HepG2 (cell line): ENCODE measurements at regions not wholly inside any gene's neighbourhood (a gene's known extent, or its start where the extent isn't known, plus 50 kb on each side); places are given as distances from the start of the nearest gene placed in this dataset.

Experiments used
- ATAC-seq: fragments of 200-7000 bp; cut with Tn5 transposase; 3 replicates; pipeline ENCODE4 v1.9.1; 2020; ENCODE audit warnings: mild to moderate bottlenecking, moderate library complexity
- BruUV-seq: library from RNA; stranded (reverse); fragments of 400-500 nt; replicated peaks from 2 replicates; lab custom pipeline; 2021; lab: Mats Ljungman, UMichigan
- CTCF ChIA-PET: fragments of 300-600 bp; formaldehyde crosslinking; extraction: SDS; loops from one replicate; lab custom pipeline; 2021; ENCODE audit warnings: low total read pairs, inconsistent platforms, low intra/inter-chr PET ratio; lab: Yijun Ruan, JAX
- POLR2A ChIA-PET: fragments of 350-600 bp; sonication (Branson Sonifier 250); formaldehyde crosslinking; loops from one replicate; lab custom pipeline; 2020; ENCODE audit warnings: antibody characterized with exemption, inconsistent platforms; lab: Yijun Ruan, JAX
- DNase-seq: peaks from one replicate; pipeline ENCODE4 v3.0.0-alpha.2; 2015; ENCODE audit warnings: low spot score
- FAIRE-seq: peaks from 3 replicates; lab custom pipeline; 2011; peaks lifted over from hg19 to GRCh38; lab: Jason Lieb, UNC
- H2AFZ ChIP-seq: one replicate; pipeline ENCODE4 v1.6.1; 2011; ENCODE audit warnings: low read length, inconsistent platforms
- H3K27ac ChIP-seq: fragments of 300-600 bp; 3 replicates; pipeline ENCODE4 v1.8.0; 2011; ENCODE audit warnings: mixed run types, mild to moderate bottlenecking, mixed read lengths, low read length, inconsistent platforms; ENCODE audit not compliant: insufficient read depth; ENCODE audit errors: extremely low read length
- H3K27me3 ChIP-seq, 2 experiments: fragments of 200-600 bp in 1 of 2; 2 replicates in 1 of 2; 3 replicates in 1 of 2; pipeline versions ENCODE4 v1.6.0 to v1.8.0; 2011; ENCODE audit warnings: low read length in 2 of 2, mild to moderate bottlenecking in 2 of 2, moderate library complexity in 2 of 2, inconsistent platforms in 1 of 2; ENCODE audit not compliant: insufficient read depth in 2 of 2, control insufficient read depth in 1 of 2
- H3K36me3 ChIP-seq, 2 experiments: fragments of 200-600 bp in 1 of 2; replicated peaks in 1 of 2; 2 replicates in 1 of 2; 3 replicates in 1 of 2; pipeline versions ENCODE4 v1.5.1 to v1.8.0; 2011; ENCODE audit warnings: low read length in 2 of 2, inconsistent platforms in 1 of 2; ENCODE audit not compliant: insufficient read depth in 2 of 2, control insufficient read depth in 1 of 2
- H3K4me1 ChIP-seq: 2 replicates; pipeline ENCODE4 v1.5.1; 2012; ENCODE audit warnings: low read length, inconsistent platforms; ENCODE audit not compliant: insufficient read depth
- H3K4me2 ChIP-seq: 2 replicates; pipeline ENCODE4 v1.6.0; 2011; ENCODE audit warnings: low read depth, low read length, inconsistent platforms
- H3K4me3 ChIP-seq, 3 experiments: fragments of 200-600 bp in 1 of 3; sonication (generic), shearing (Covaris generic) in 1 of 3; replicated peaks in 1 of 3; 2 replicates each; pipeline ENCODE4 v1.5.1; 2011 to 2016; ENCODE audit warnings: low read length in 3 of 3, inconsistent platforms in 2 of 3, low read depth in 2 of 3, mild to moderate bottlenecking in 2 of 3, control low read depth in 1 of 3, mixed read lengths in 1 of 3; ENCODE audit not compliant: insufficient read depth in 1 of 3
- H3K79me2 ChIP-seq: one replicate; pipeline ENCODE4 v1.6.1; 2011; ENCODE audit warnings: low read length, inconsistent platforms; ENCODE audit not compliant: insufficient read depth
- H3K9ac ChIP-seq: 2 replicates; pipeline ENCODE4 v1.6.0; 2011; ENCODE audit warnings: mild to moderate bottlenecking, low read depth, low read length, inconsistent platforms; ENCODE audit not compliant: insufficient read depth
- H3K9me3 ChIP-seq: 2 replicates; pipeline ENCODE4 v1.5.1; 2012; ENCODE audit warnings: mild to moderate bottlenecking, low read length
- H4K20me1 ChIP-seq: 2 replicates; pipeline ENCODE4 v1.6.0; 2011; ENCODE audit warnings: inconsistent platforms, mild to moderate bottlenecking, low read length, moderate library complexity; ENCODE audit not compliant: insufficient read depth
- ADNP ChIP-seq: sonication (generic); formaldehyde crosslinking; IDR thresholded peaks from 2 replicates; pipeline ENCODE4 v1.4.0; 2020; ENCODE audit warnings: missing genetic modification reagents
- CBFB ChIP-seq: sonication (generic); formaldehyde crosslinking; IDR thresholded peaks from 2 replicates; pipeline ENCODE4 v1.4.0; 2020; ENCODE audit warnings: missing genetic modification reagents
- FIP1L1 ChIP-seq: fragments of 200-400 bp; formaldehyde crosslinking; IDR thresholded peaks from 2 replicates; pipeline ENCODE4 v1.6.1; 2018; ENCODE audit warnings: low read depth, mild to moderate bottlenecking, low read length, moderate library complexity, borderline replicate concordance; ENCODE audit not compliant: insufficient read depth
- HMG20B ChIP-seq: conservative IDR thresholded peaks from 2 replicates; pipeline ENCODE4 v1.6.1; 2016; ENCODE audit warnings: missing genetic modification reagents, missing compliant biosample characterization
- HNRNPH1 ChIP-seq: fragments of 200-400 bp; formaldehyde crosslinking; optimal IDR thresholded peaks from 2 replicates; pipeline ENCODE3; 2017; ENCODE audit warnings: mild to moderate bottlenecking, low read depth, low read length
- KLF12 ChIP-seq: sonication (generic); formaldehyde crosslinking; IDR thresholded peaks from 2 replicates; pipeline ENCODE4 v1.4.0; 2020; ENCODE audit warnings: missing genetic modification reagents, borderline replicate concordance
- NCOA5 ChIP-seq: sonication (generic); formaldehyde crosslinking; IDR thresholded peaks from 2 replicates; pipeline ENCODE4 v1.4.0; 2020; ENCODE audit warnings: missing genetic modification reagents
- PCBP2 ChIP-seq: fragments of 200-400 bp; formaldehyde crosslinking; optimal IDR thresholded peaks from 2 replicates; pipeline ENCODE3; 2018; ENCODE audit warnings: low read length, low read depth; ENCODE audit not compliant: poor library complexity, severe bottlenecking
- RARA ChIP-seq: IDR thresholded peaks from 2 replicates; pipeline ENCODE4 v1.6.1; 2016; ENCODE audit warnings: missing genetic modification reagents, missing compliant biosample characterization
- SP140L ChIP-seq: sonication (generic); formaldehyde crosslinking; IDR thresholded peaks from 2 replicates; pipeline ENCODE4 v1.4.0; 2020; ENCODE audit warnings: missing genetic modification reagents, borderline replicate concordance
- ZNF260 ChIP-seq: sonication (generic); formaldehyde crosslinking; IDR thresholded peaks from 2 replicates; pipeline ENCODE4 v1.4.0; 2020; ENCODE audit warnings: missing genetic modification reagents, low read depth, mild to moderate bottlenecking, borderline replicate concordance
- ZNF331 ChIP-seq: sonication (generic); formaldehyde crosslinking; IDR thresholded peaks from 2 replicates; pipeline ENCODE4 v1.4.0; 2020; ENCODE audit warnings: missing genetic modification reagents
- ZNF766 ChIP-seq: sonication (generic); formaldehyde crosslinking; IDR thresholded peaks from 2 replicates; pipeline ENCODE4 v1.5.0; 2020; ENCODE audit warnings: missing genetic modification reagents, borderline replicate concordance
- ZNF83 ChIP-seq: sonication (generic); formaldehyde crosslinking; IDR thresholded peaks from 2 replicates; pipeline ENCODE4 v1.4.0; 2020; ENCODE audit warnings: missing genetic modification reagents, mild to moderate bottlenecking, borderline replicate concordance
- ZNF841 ChIP-seq: sonication (generic); formaldehyde crosslinking; IDR thresholded peaks from 2 replicates; pipeline ENCODE4 v1.8.1; 2023; ENCODE audit warnings: missing genetic modification reagents, borderline replicate concordance
- WGBS: methylation state at CpG from one replicate; pipeline ENCODE4 v1.1.6; 2017; ENCODE audit warnings: low lambda C conversion rate; 5-methylcytosine and 5-hydroxymethylcytosine counted together
- in situ Hi-C: cut with HindIII; loops from 2 replicates; pipeline ENCODE4 v1.10.0; 2017; ENCODE audit warnings: low pct_unique_long_range_greater_than_20kb; ENCODE audit not compliant: extremely low pct_ligation_motif_present
- intact Hi-C: fragments of 100-400 bp; cut with micrococcal nuclease; formaldehyde crosslinking; loops from one replicate; pipeline ENCODE4 v1.10.0; 2022; ENCODE audit not compliant: unreplicated experiment
- TF ChIP-seq, protein P1 (sequence below): sonication (generic); formaldehyde crosslinking; IDR thresholded peaks from 2 replicates; pipeline ENCODE4 v1.8.0; 2022; ENCODE audit warnings: mild to moderate bottlenecking, missing genetic modification reagents, moderate library complexity
- TF ChIP-seq, protein P2 (sequence below): sonication (generic); formaldehyde crosslinking; IDR thresholded peaks from 2 replicates; pipeline ENCODE4 v1.4.0; 2020; ENCODE audit warnings: mild to moderate bottlenecking, missing genetic modification reagents, borderline replicate concordance
- TF ChIP-seq, protein P3 (sequence below): sonication (generic); formaldehyde crosslinking; IDR thresholded peaks from 2 replicates; pipeline ENCODE4 v1.5.0; 2020; ENCODE audit warnings: missing genetic modification reagents, mild to moderate bottlenecking, borderline replicate concordance
- TF ChIP-seq, protein P4 (sequence below), 2 experiments: IDR thresholded peaks; 2 replicates each; pipeline ENCODE4 v1.6.1; 2011 to 2012; ENCODE audit warnings: low read length in 2 of 2, borderline replicate concordance in 1 of 2, low read depth in 1 of 2, mild to moderate bottlenecking in 1 of 2, moderate library complexity in 1 of 2

DNA sequence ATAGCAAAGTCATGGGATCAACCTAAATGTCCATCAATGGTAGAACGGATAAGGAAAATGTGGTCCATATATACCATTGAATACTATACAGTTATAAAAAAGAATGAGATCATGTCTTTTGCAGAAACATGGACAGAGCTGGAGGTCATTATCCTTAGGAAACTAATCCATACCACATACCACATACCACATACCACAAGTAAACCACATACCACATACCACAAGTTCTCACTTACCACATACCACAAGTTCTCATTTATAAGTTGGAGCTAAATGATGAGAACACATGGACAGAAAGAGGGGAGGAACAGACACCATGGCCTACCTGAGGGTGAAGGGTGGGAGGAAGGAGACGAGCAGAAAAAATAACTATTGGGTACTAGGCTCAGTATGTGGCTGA, 154.6 kb upstream of the GHR start:
- no peaks in the 10 kb centered on the region for H3K9me3 ChIP-seq
- no peak overlapping the region for H3K27ac ChIP-seq
- intact Hi-C loops: no loop called here
- BruUV-seq: no TSS peak
- no peaks in the 10 kb centered on the region for H3K36me3 ChIP-seq
- H3K27me3 ChIP-seq: no peaks in the 10 kb centered on the region
- H2AFZ ChIP-seq: no peak overlapping the region
- CTCF ChIA-PET: no interaction called here
- no peak for ATAC-seq
- H3K79me2 ChIP-seq: no peaks in the 10 kb centered on the region
- H3K4me3 ChIP-seq: no peak overlapping the region
- H4K20me1 ChIP-seq: no peaks in the 10 kb centered on the region
- H3K4me1 ChIP-seq: no peaks in the 10 kb centered on the region
- H3K9ac ChIP-seq: no peak overlapping the region
- TF ChIP-seq ZNF841 (CRISPR knock-in tag) (no peak), ZNF331 (no peak), NCOA5 (CRISPR knock-in tag) (no peak), HMG20B (CRISPR knock-in tag) (no peak), ZNF83 (CRISPR knock-in tag) (no peak), CBFB (no peak), KLF12 (no peak), ZNF260 (no peak), HNRNPH1 (no peak), FIP1L1 (no peak), ZNF766 (CRISPR knock-in tag) (no peak), RARA (no peak), PCBP2 (no peak), ADNP (CRISPR knock-in tag) (no peak), SP140L (no peak)
- TF ChIP-seq, protein P1, sequence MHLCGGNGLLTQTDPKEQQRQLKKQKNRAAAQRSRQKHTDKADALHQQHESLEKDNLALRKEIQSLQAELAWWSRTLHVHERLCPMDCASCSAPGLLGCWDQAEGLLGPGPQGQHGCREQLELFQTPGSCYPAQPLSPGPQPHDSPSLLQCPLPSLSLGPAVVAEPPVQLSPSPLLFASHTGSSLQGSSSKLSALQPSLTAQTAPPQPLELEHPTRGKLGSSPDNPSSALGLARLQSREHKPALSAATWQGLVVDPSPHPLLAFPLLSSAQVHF (CRISPR knock-in tag): no peak
- TF ChIP-seq, protein P2, sequence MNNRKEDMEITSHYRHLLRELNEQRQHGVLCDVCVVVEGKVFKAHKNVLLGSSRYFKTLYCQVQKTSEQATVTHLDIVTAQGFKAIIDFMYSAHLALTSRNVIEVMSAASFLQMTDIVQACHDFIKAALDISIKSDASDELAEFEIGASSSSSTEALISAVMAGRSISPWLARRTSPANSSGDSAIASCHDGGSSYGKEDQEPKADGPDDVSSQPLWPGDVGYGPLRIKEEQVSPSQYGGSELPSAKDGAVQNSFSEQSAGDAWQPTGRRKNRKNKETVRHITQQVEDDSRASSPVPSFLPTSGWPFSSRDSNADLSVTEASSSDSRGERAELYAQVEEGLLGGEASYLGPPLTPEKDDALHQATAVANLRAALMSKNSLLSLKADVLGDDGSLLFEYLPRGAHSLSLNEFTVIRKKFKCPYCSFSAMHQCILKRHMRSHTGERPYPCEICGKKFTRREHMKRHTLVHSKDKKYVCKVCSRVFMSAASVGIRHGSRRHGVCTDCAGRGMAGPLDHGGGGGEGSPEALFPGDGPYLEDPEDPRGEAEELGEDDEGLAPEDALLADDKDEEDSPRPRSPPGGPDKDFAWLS (CRISPR knock-in tag): no peak
- TF ChIP-seq, protein P3, sequence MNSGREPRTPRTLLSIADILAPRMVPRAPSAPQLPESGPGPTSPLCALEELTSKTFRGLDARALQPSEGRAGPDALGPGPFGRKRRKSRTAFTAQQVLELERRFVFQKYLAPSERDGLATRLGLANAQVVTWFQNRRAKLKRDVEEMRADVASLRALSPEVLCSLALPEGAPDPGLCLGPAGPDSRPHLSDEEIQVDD (CRISPR knock-in tag): no peak
- TF ChIP-seq, protein P4, sequence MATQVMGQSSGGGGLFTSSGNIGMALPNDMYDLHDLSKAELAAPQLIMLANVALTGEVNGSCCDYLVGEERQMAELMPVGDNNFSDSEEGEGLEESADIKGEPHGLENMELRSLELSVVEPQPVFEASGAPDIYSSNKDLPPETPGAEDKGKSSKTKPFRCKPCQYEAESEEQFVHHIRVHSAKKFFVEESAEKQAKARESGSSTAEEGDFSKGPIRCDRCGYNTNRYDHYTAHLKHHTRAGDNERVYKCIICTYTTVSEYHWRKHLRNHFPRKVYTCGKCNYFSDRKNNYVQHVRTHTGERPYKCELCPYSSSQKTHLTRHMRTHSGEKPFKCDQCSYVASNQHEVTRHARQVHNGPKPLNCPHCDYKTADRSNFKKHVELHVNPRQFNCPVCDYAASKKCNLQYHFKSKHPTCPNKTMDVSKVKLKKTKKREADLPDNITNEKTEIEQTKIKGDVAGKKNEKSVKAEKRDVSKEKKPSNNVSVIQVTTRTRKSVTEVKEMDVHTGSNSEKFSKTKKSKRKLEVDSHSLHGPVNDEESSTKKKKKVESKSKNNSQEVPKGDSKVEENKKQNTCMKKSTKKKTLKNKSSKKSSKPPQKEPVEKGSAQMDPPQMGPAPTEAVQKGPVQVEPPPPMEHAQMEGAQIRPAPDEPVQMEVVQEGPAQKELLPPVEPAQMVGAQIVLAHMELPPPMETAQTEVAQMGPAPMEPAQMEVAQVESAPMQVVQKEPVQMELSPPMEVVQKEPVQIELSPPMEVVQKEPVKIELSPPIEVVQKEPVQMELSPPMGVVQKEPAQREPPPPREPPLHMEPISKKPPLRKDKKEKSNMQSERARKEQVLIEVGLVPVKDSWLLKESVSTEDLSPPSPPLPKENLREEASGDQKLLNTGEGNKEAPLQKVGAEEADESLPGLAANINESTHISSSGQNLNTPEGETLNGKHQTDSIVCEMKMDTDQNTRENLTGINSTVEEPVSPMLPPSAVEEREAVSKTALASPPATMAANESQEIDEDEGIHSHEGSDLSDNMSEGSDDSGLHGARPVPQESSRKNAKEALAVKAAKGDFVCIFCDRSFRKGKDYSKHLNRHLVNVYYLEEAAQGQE (IDR thresholded peaks at IDR 0.05; ENCODE audit: borderline replicate concordance in 1 of 2, low read depth in 1 of 2, low read length in 2 of 2): no peak
- WGBS: 25% methylated on average over 2 of the region's 2 CpGs
- no peak overlapping the region for H3K4me2 ChIP-seq
- POLR2A ChIA-PET: no interaction called here
- in situ Hi-C loops: no loop called here
- no peak for FAIRE-seq
- no peak for DNase-seq
